ENCODE measurements at regions not wholly inside any gene's neighbourhood (a gene's known extent, or its start where the extent isn't known, plus 50 kb on each side); places are given as distances from the start of the nearest gene placed in this dataset.

DNA sequence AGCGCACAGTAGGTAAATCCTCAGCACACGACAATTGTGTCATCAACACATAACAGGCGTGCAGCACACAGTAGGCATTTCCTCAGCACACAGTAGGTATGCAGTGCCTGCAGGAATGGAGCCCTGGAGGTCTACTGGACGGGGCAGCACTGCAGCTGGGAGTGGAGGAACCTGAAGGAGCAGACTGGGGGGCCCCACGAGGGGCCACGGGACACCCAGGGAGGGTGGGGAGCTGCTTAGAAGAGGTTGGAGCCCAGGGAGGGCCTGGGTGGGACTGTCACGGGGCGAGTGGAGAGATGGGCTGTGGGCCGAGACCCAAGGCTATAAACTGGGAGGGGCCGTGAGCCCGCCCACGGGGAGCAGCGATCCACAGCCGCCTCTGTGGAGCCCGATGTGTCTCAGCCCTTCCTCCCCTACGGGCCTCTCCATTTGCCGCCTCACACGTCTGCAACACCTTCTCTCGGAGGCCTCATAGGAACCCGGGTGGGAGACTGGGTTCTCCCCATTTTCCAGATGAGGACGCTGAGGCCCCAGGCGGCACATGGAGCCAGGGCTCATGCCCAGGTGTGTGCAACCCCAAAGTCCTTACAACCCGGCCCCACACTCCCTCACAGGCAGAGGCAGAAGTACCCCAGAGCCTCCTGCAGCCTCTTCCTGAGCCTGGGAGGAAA, 101.5 kb downstream of the MICALL2 start:
- no peak for TF ChIP-seq POLR2AphosphoS5 (IDR thresholded peaks at IDR 0.05; ENCODE audit: insufficient read depth in 1 of 2, low read depth in 1 of 2)
- TF ChIP-seq, protein P1, sequence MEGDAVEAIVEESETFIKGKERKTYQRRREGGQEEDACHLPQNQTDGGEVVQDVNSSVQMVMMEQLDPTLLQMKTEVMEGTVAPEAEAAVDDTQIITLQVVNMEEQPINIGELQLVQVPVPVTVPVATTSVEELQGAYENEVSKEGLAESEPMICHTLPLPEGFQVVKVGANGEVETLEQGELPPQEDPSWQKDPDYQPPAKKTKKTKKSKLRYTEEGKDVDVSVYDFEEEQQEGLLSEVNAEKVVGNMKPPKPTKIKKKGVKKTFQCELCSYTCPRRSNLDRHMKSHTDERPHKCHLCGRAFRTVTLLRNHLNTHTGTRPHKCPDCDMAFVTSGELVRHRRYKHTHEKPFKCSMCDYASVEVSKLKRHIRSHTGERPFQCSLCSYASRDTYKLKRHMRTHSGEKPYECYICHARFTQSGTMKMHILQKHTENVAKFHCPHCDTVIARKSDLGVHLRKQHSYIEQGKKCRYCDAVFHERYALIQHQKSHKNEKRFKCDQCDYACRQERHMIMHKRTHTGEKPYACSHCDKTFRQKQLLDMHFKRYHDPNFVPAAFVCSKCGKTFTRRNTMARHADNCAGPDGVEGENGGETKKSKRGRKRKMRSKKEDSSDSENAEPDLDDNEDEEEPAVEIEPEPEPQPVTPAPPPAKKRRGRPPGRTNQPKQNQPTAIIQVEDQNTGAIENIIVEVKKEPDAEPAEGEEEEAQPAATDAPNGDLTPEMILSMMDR (IDR thresholded peaks at IDR 0.05), result no peak
- TF ChIP-seq POLR2A (IDR thresholded peaks at IDR 0.05), result no peak
- no peaks in the 10 kb centered on the region for H3K36me3 ChIP-seq
- DNase-seq (ENCODE audit: extremely low spot score in 2 of 2), result no peak
- H3K27me3 ChIP-seq, result no peaks in the 10 kb centered on the region
- no peak overlapping the region for H3K4me3 ChIP-seq
- H3K4me1 ChIP-seq, result no peaks in the 10 kb centered on the region
- intact Hi-C loops (cut with DNase I), result no loop called here
- no peaks in the 10 kb centered on the region for H3K9me3 ChIP-seq
- H3K27ac ChIP-seq, result no peak overlapping the region

DNA sequence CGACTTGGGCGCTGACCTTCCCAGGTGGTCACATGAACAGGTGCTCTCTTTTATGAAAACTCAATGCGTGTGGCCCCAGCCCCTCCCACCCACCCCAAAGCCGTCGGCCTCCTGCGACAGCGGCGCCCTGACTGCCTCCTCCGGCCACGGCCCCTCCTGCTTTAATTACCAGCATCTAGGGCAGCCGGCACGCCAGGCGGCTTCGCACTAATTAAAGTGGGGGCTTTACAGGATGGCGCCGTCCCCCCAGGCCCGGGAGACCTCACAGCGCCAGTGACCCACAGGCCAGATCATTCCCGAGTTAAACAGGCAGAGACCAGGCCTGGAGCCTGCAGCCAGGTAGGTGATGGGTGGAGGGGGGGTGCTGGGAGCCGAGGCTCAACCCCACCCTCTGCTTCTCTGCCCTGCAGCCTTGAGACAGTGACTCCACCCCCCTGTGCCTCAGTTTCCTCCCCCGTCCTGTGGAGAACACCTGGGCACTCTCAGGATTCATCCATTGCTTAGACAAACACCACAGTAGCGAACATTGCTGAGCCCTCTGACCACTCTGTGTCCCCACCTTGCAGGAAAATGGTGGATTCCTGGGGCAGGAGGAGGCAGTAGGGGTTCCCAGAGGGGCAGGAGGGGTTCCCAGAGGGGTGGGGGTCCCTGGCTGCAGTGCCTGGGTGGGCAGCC, 100.8 kb downstream of the MICALL2 start:
- TF ChIP-seq POLR2AphosphoS5 (IDR thresholded peaks at IDR 0.05; ENCODE audit: insufficient read depth in 1 of 2, low read depth in 1 of 2) (no peak), POLR2A (IDR thresholded peaks at IDR 0.05) (no peak)
- TF ChIP-seq, protein P1 (IDR thresholded peaks at IDR 0.05), result no peak
- Histone ChIP-seq H3K4me1 (no peaks in the 10 kb centered on the region), H3K36me3 (no peaks in the 10 kb centered on the region), H3K4me3 (no peak overlapping the region), H3K27ac (no peak overlapping the region), H3K27me3 (no peaks in the 10 kb centered on the region), H3K9me3 (no peaks in the 10 kb centered on the region)
- intact Hi-C loops (cut with DNase I), result no loop called here
- DNase-seq (ENCODE audit: extremely low spot score in 2 of 2), result no peak

DNA sequence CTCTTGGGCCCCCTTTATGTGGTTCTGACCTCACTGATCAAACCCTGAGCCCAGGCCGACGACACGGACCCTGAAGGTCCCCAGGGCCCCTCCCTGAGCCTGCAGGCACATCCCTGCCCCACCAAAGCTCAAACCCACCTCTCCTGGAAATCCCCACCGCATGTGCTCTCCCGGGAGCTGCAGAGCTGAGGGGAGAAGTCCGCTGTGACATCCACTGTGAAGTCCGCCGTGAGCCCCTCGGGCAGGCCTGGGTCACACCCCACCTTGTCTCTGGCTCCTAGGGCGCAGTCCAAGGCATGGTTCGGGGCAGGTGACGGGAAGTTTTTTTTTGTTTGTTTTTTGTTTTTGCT, 100.2 kb downstream of the MICALL2 start:
- no peak for TF ChIP-seq POLR2AphosphoS5 (IDR thresholded peaks at IDR 0.05; ENCODE audit: insufficient read depth in 1 of 2, low read depth in 1 of 2)
- TF ChIP-seq, protein P1 (IDR thresholded peaks at IDR 0.05), result no peak
- TF ChIP-seq POLR2A (IDR thresholded peaks at IDR 0.05), result no peak
- Histone ChIP-seq H3K27ac (no peak overlapping the region), H3K4me1 (no peaks in the 10 kb centered on the region), H3K36me3 (no peaks in the 10 kb centered on the region), H3K9me3 (no peaks in the 10 kb centered on the region), H3K4me3 (no peak overlapping the region), H3K27me3 (no peaks in the 10 kb centered on the region)
- intact Hi-C loops (cut with DNase I), result no loop called here
- no peak for DNase-seq (ENCODE audit: extremely low spot score in 2 of 2)

DNA sequence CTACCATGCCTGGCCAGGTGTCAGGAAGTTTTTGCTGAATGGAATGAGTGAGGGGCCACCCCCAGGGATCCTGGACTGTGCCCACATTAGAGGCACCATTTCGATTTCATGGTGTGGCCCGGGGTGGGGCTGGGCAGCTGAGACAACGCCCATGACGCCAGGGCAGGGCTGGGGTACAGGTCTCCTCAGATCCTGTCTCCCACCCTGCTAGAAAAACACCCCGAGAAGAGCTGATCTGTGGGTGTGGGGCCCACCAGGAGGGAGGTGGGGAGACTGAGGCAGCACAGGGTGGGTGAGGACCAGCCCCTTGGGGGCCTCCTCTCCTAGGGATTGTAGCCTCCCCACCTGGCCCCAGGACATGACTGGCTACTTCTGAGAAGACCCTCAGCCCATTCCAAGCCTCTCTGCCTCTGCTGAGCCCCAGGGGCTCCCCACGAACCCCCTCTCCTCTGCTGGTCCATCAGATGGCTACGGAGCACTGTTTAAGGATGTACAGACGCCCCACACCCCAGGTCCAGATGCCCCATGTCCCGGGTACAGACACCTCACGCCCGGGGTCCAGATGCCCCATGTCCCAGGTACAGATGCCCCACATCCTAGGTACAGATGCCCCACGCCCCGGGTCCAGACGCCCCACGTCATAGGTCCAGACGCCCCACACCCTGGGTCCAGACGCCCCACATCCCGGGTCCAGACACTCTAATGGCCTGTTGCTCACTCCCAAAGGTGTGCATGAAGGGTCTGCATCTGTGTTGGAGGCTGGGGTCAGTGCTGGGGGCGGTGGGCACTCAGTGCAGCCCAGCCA, 99.4 kb downstream of the MICALL2 start:
- Histone ChIP-seq H3K4me3 (no peak overlapping the region), H3K27me3 (no peaks in the 10 kb centered on the region), H3K27ac (no peak overlapping the region), H3K9me3 (no peaks in the 10 kb centered on the region), H3K36me3 (no peaks in the 10 kb centered on the region), H3K4me1 (no peaks in the 10 kb centered on the region)
- DNase-seq (ENCODE audit: extremely low spot score in 2 of 2), result no peak
- intact Hi-C loops (cut with DNase I), result no loop called here
- TF ChIP-seq, protein P1 (IDR thresholded peaks at IDR 0.05), result no peak
- TF ChIP-seq POLR2A (IDR thresholded peaks at IDR 0.05) (no peak), POLR2AphosphoS5 (IDR thresholded peaks at IDR 0.05; ENCODE audit: insufficient read depth in 1 of 2, low read depth in 1 of 2) (no peak)
